GM12873 (cell line): ENCODE measurements at regions not wholly inside any gene's neighbourhood (a gene's known extent, or its start where the extent isn't known, plus 50 kb on each side); places are given as distances from the start of the nearest gene placed in this dataset.
A peak's percentile ranks its signal among the peaks of the same experiment; 100 is the strongest.

Experiments used
- TF ChIP-seq, protein P1 (sequence below): IDR thresholded peaks from 2 replicates; pipeline ENCODE4 v1.5.1; 2012; ENCODE audit warnings: low read depth, mild to moderate bottlenecking, moderate library complexity, low read length, control low read depth; ENCODE audit not compliant: insufficient read depth; ENCODE audit errors: missing control alignments

DNA sequence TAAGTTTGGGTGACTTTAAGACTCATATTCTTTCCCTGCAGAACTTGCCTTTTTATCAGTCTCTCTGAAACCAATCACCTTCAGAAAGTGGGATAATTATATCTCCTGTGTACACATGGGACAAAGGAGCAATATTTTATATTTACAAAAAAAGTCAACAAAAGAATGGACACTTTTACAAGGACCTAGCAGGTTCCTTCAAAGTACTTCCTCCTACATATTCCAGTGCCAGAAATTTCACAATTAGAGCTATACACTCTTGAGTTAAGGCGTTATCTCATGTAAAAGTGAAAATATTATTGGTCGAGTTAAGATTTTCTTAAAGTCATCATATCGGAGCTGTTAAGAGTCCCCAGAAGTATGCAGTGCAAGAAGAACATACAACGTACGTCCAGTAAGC, 98.9 kb upstream of the MAFB start:
- TF ChIP-seq, protein P1, sequence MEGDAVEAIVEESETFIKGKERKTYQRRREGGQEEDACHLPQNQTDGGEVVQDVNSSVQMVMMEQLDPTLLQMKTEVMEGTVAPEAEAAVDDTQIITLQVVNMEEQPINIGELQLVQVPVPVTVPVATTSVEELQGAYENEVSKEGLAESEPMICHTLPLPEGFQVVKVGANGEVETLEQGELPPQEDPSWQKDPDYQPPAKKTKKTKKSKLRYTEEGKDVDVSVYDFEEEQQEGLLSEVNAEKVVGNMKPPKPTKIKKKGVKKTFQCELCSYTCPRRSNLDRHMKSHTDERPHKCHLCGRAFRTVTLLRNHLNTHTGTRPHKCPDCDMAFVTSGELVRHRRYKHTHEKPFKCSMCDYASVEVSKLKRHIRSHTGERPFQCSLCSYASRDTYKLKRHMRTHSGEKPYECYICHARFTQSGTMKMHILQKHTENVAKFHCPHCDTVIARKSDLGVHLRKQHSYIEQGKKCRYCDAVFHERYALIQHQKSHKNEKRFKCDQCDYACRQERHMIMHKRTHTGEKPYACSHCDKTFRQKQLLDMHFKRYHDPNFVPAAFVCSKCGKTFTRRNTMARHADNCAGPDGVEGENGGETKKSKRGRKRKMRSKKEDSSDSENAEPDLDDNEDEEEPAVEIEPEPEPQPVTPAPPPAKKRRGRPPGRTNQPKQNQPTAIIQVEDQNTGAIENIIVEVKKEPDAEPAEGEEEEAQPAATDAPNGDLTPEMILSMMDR, result no peak

DNA sequence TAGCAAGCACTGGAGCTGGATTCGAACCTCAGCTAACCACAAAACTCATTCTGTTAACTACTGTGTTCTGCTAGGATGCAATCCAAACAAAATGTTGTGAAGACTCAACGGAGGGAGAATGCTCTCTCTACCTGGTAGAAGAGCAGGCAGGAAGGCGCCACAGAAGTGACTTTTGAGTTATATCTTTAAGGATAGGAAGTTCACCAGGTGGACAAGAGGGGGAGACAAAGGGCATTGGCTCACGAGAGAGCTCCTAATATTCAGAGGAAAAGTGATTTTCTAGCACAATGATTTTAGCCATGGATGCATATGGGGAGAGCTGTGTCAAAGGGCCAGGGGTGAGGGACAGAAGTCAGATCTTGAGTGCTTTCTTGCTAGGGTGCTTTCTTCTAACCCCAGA, 108.4 kb upstream of the MAFB start:
- TF ChIP-seq, protein P1, result peak; percentile 64

DNA sequence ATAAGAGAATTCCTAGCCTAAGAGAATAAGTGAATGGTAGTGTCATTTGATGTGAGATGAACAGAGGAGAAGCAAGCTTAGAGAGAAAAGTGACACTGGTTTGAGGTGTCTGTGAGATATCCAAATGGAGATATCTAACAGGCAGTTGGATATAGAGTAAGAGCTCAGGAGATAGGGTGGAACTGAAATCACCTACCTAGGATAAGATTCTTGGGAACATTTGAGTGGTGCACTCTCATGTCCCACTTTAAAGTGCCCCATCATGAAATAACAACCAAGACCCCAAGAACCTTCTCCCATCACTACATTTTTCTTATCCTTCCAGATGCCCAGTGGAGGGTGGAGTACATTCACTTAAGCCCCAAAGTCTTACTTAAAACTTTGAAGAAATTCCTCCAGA, 109.0 kb upstream of the MAFB start:
- TF ChIP-seq, protein P1, result no peak

DNA sequence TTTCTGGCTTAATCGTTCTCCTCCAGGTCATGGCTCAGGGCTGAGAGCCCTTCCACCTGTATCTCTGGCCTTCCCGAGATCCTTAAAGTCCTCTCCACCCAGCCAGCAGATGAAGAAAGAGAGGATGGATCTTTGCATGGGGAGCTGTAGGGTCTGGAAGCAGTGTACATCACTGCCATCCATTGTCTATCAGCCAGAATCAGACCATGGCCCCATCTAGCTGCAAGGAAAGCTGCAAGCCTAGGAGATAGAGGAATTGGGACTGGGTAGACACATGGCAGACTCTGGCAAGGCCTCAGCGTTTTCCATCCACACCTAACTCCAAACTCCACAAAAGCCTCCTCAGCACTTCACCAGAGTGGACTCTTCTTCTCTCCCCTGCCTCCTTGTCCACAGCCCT, 113.8 kb upstream of the MAFB start:
- TF ChIP-seq, protein P1, result no peak

DNA sequence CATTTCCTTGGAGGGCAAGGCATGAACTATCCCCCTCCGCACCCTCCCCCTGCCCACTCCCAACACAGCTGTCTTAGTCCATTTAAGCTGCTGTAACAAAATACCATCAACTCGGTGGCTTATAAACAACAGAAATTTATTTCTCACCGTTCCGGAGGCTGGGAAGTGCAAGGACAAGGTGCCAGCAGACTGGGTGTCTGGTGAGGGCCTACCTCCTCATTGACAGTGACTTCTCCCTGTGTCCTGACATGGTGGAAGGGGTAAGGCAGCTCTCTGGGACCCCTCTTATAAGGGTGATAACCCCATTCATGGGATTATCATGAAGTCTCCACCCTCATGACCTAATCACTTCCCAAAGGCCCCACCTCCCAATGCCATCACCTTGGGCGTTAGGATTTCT, 114.3 kb upstream of the MAFB start:
- TF ChIP-seq, protein P1, result no peak

DNA sequence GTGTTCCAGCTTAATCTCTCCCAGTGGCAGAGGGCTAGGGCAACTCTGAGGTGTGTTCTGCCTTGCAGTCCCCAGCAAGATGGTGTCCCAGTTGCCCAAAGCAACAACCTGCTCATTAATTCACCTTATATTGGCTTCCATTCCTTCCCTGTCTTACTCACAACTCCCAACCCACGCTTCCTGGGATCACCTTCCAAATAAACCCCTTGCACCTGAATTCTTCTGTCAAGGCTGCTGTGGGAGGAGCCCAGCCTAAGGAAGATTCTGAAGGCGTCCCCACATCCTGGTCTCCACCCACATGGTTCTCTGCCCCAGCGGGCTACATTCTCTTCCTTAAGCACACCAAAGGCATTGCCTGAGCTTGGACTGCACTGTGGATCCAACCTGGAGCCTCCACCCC, 116.6 kb upstream of the MAFB start:
- TF ChIP-seq, protein P1, result no peak

DNA sequence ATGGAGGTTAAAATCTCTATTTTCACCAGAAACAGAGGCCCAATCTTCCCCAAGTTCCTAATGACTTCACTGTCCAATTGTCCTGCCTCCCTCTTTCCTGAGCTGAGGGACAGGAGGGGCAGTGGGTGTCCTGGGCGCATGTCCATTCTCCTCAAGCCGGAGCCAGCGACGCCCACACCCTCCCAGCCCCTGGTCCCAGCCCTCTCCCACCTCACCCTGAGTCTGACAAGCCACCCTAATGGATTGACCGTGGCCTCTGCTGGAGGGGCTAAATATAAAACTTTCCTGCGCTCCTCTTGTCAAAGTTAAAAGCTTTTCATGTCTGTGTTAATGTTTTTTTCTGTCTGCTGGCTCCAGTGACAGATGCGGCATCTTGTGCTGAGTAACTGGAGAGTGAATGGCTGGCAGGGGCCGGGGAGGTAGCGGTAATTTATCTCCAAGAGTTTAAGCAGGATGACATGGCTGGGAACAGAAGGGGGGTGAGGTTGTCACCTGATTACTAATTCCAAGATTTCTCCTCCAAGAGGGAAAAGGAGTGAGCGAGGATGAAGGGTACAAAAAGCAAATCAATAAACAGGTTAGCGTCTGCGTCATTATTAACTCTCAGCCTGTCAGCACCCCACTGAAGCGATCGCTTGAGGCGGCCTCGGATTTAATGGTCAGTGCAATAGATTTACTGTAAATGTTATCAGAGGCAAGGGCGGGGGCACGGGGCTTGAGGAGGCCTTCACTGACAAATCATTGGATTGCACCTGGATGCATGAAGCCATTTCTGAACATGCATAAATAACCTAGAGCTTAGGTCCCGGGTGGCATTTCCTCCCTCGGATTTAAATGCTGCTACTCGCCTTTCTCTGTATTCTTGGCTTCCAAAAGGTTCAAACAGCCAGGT, 118.1 kb upstream of the MAFB start:
- TF ChIP-seq, protein P1, result no peak
